ENCODE measurements at regions not wholly inside any gene's neighbourhood (a gene's known extent, or its start where the extent isn't known, plus 50 kb on each side); places are given as distances from the start of the nearest gene placed in this dataset.

DNA sequence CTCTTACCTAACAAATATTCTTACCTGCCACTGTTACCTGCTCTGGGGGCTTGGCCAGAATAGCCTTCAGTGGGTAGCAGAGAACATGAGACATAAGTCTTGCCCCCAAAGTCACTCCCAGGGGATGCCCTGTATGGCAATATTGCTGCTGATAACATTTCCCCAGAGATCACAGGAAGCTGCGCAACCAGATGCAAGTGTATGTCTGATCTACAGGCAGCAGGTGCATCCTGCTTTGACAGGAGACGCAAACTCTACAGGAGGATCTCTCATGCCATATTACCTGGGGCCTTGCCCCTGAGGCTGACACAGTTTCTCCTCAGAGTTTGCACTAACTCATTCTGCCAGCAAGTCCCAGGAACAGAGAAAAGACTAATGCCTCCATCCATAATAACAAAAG is 174.4 kb upstream of the LPP start:
- peak; percentile 95 for DNase-seq (ENCODE audit: low read depth, low spot score)
- H3K4me3 ChIP-seq (ENCODE audit: low read length) = no peak overlapping the region; the same call in 1 of the 2 replicates

DNA sequence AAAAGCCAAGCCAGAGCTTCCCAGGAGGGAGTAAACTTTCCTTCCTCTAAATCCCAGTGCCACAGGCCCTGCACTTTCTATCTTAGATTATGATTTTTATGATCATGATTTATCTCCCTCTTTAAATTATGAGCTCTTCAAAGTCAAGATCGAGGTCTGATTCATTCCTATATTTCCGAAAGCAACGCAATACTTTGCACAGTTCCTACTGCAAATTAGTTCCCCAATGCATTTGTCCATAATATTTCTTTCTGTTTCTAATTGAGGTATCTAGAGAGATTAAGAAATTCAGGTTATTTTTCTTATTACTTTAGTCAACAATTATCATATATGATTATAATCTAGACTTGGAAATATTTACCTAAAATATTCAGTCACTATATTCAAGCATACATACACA is 173.1 kb upstream of the LPP start:
- DNase-seq (ENCODE audit: low read depth, low spot score) = no peak
- no peak overlapping the region for H3K4me3 ChIP-seq (ENCODE audit: low read length)

DNA sequence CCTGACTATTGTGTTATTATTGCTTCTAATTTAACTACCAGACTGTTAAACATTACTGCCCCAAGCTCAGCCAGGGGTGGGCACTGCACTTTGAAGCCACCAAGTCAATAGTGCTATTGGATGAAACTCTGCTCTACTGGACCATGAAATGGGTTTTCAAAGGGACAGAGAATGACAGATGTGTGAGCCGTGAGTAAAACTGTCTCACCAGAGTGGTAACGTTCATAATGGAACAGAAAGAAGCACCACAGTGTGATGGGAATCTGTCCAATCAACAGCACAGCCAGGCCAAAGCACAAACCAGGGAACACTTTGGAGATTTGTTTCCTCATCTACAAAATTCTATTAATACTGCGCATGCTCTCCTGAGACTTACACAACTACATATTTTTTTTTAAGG is 171.8 kb upstream of the LPP start:
- no peak overlapping the region for H3K4me3 ChIP-seq (ENCODE audit: low read length)
- DNase-seq (ENCODE audit: low read depth, low spot score) = no peak

DNA sequence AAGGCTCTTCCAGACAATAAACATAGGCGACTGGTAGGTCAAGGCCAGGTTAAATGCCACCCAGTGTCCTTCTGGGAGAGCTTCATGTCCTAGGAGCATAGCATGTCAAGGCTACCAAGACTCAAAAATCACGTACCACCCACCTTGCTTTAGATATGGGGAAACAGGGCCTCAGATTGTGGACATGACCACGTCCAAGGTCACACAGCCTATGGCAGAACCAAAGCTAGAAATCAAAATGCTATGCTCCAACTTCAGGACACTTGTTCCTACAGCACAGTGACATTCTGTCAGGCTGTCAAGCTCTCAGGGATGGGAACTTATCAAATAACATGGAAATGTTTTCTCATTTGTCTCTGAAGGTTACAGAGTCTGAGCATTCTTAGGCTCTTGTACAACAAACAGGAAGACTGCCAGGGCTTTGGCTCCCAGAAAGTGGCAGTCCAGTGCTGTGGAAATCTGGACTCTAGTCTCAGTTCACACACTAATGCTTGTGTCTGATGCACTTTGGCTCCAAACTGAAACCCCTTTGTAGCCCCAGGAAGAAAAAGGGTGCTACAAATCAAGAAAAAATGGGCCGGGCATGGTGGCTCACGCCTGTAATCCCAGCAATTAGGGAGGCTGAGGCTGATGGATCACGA is 170.4 kb upstream of the LPP start:
- H3K4me3 ChIP-seq (ENCODE audit: low read length) = no peak overlapping the region
- no peak for DNase-seq (ENCODE audit: low read depth, low spot score)

DNA sequence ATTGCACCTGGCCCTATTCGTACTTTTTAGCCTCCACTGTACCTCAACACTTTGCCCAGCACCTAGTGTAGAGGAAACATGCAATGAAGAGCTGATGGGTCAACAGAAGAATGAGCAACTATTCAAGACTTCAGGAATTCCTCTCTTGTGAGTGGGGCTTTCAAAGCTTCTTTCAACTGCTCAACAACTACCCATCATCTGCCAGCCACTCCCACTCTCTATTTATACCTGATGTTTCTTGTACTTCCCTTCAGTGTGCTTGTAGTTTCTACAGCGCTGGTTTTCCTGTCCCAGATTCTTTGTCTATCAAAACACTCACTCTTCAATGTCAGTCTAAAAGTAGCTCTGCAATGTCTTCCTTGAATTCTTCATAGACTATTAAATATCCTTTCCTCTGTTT is 168.3 kb upstream of the LPP start:
- H3K4me3 ChIP-seq (ENCODE audit: low read length) = no peak overlapping the region
- no peak for DNase-seq (ENCODE audit: low read depth, low spot score)

DNA sequence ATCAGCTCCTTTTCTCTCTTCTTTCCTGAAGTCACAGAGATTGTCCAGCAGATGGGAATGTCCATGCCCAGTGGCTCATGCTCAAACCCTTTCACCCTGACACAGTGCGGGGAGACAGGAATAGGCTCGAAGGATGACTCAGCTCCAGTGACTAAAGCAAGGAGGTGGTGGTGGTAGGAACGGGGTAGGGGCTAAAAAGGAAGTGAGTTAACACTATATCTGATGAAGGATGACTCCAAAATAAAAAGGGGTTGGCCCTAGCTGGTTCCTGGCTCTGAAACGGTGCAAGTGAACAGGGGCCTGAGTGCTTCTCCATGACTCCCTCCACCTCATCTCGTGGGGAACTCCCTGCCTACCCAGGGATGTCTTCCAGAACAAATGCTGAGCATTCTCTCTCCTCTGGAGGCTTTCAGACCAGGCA is 167.4 kb upstream of the LPP start:
- no peak for DNase-seq (ENCODE audit: low read depth, low spot score)
- H3K4me3 ChIP-seq (ENCODE audit: low read length) = no peak overlapping the region

DNA sequence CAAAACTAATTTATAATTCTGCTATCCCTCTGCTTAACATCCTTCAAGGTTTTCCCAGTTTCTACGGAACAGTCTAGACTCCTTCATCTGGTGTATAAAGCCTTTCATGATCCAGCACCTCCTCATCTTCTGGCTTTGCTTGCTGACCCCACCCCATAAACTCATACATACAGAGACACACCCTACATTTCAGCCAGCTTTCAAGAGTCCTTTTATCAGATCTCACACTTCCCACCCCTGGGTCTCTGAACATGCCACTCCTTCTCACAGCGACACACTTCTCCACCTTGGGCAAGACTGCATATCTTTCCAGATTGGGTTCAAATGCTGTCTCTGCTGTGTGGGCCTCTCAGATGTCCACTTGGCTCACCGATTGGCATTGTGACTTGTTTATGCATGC is 166.8 kb upstream of the LPP start:
- DNase-seq (ENCODE audit: low read depth, low spot score) = no peak
- H3K4me3 ChIP-seq (ENCODE audit: low read length) = no peak overlapping the region

DNA sequence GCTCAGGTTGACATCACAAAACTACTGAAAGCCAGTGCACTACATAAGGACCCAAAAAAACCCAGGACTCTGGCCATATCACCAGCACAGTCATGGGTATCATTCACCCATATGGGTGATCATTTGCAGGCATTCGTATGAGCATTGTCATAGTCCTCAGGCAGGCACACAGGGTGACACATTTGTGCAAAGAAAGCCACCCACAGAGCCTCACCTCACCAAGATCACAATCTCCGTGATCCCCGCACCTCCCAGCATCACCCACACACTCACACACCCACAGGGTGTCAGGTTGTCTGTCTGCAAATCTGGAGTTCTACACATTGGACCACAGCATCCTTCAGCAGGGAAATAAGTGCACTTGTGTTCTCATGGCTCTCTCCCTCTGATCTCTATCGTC is 166.0 kb upstream of the LPP start:
- no peak for DNase-seq (ENCODE audit: low read depth, low spot score)
- H3K4me3 ChIP-seq (ENCODE audit: low read length) = no peak overlapping the region

DNA sequence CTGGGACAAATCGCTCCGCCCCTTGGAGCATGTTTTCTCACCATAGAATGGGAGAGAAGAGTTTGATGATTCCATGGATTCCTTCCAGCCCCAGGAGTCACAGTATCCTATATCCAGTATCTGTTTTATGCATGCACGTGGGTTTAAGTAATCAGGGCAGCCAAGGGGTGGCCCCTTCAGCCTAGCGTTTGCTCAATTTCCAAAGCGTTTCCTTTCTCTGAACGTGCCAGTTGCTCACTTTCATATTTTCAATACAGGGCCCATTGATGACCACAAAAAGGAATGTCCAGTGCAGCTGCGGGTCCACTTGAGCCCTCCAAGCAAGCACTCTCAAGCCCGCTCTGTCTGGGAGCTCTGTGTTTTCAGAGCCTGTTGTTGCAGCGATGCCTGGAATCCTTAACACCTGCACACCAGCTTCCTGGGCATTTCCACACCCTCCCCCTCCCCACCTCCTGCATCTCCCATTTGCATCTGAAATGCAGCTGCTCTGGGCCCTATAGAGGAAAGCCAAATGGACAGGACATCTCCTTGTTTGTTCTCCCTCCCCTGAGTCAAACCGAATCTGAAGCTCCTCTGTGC is 164.3 kb upstream of the LPP start:
- no peak overlapping the region for H3K4me3 ChIP-seq (ENCODE audit: low read length)
- no peak for DNase-seq (ENCODE audit: low read depth, low spot score)

DNA sequence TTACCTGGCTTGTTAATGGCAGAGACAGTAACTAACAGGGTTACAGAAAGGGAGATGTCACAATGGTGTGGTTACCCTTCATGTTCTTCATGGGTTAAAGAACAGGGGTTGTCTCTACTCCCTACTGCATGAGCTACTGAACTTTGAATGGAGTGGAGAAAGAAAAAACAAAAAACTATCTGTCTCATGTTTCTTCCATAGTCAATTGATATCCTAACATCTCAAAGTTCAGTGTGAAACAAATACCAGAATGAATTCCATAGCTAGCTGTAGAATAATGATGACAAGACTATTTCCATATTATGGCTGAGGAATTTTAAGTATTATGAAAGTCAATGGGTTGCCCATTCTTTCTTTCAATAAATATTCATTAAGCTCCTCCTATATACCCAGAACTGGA is 161.3 kb upstream of the LPP start:
- no peak for DNase-seq (ENCODE audit: low read depth, low spot score)
- H3K4me3 ChIP-seq (ENCODE audit: low read length) = no peak overlapping the region

DNA sequence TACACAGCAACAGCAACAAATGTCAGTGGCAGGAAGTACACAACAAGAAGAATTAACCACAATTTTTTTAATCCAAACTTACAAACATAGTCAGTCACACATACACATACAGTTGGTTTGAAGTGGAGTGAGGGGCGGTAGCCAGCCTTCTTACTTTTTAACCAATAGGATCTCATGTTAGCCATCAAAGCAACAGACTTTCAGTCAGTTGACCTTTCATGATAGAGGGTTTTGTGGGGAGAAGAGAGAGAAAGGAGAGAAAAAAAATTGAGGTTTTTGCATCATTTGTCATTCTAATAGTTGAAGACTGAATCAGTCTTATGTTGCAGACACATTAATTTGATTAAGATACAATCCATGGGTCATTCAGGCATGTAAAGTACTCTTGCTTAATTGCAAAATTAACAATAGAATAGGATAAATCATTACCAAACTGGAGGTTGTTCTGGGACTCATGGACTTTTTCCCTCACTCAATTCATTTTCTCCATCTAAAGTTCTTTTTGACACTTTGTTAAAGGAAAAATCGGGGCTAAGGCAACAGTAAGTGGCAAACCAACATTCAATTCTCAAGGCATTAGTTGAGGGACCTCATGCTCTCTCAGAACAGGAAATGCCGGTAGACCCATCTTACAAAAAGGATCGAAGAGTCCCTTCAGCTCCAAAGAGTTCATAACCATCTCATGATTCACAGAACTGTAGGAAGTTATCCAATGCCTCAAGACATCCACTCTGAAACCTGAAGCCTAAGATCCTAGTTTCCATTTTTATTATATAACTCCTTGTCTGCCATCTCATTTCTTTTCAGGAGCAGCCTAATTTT is 159.5 kb upstream of the LPP start:
- no peak overlapping the region for H3K4me3 ChIP-seq (ENCODE audit: low read length)
- DNase-seq (ENCODE audit: low read depth, low spot score) = peak; percentile 95

DNA sequence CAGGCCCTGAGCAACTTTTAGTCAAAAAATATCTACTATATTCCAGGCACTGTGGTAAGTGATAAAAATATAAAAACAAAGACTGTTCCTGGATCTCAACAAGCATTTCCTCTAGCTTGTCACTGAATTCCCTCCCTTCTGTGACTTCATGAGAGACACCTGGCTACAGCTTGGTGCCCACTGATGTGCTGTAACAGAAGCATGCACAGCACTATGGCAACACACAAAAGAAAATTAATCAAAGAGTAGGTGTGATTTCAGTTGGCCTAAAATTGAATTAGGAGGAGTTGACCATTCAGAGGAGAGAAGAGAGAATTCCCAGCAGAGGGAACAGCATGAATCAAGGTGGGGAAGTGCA is 158.9 kb upstream of the LPP start:
- H3K4me3 ChIP-seq (ENCODE audit: low read length) = no peak overlapping the region
- DNase-seq (ENCODE audit: low read depth, low spot score) = no peak

DNA sequence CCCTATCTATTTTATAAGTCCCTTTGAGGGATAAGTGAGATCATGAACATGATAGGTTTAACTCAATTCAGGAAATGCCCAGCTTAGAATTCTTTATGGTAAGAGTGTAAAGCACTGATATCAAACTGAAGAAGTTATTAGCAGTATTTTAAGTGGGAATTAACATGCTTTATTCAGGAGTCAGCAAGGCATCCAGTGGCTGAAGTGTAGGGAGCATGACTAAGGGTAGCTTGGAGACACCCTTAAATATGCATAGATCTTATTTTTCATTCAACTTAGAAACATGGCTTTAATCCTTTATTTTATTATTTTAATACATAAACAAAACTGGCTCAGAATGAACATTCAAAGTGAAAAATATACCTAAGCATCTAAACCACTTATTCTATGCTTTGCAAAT is 158.3 kb upstream of the LPP start:
- H3K4me3 ChIP-seq (ENCODE audit: low read length) = no peak overlapping the region
- no peak for DNase-seq (ENCODE audit: low read depth, low spot score)

DNA sequence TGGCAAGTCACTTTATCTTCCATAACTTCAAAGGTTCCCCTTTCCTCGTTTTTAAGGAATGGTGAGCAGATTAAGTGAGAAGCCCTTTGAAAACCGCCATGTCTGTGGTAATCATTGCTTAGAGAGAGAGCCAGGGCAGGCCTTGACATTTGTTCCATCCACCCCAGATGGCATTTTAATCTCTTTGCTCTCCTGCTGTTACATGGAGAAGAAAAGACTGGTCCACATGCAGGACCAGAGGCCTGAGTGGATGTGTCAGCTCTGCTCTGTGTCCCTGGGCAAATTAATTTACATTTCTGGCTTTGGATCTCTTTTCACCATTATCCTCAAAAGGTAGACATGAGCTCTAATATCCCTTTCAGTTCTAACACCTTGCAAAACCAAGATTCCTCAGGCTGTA is 157.3 kb upstream of the LPP start:
- H3K4me3 ChIP-seq (ENCODE audit: low read length) = no peak overlapping the region
- DNase-seq (ENCODE audit: low read depth, low spot score) = no peak

DNA sequence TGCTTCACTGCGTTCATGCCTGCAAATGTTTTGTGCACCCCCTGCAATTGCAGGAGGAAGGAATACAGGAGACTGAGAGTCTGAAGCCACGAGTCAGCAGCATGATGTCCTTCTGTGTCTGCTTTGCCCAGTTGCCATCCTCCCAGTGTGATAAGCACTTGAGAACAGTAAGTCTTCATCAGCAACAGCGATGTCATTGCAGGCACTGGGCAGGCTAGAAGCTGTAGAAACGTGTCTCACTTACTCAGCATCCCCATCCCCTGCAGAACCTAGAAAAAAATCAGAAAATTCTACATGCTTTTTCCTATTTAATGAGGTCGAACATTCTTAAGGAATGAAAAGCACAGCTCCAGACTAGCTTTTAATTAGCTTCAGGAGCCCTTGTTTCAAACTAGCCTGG is 156.5 kb upstream of the LPP start:
- H3K4me3 ChIP-seq (ENCODE audit: low read length) = no peak overlapping the region
- DNase-seq (ENCODE audit: low read depth, low spot score) = no peak

DNA sequence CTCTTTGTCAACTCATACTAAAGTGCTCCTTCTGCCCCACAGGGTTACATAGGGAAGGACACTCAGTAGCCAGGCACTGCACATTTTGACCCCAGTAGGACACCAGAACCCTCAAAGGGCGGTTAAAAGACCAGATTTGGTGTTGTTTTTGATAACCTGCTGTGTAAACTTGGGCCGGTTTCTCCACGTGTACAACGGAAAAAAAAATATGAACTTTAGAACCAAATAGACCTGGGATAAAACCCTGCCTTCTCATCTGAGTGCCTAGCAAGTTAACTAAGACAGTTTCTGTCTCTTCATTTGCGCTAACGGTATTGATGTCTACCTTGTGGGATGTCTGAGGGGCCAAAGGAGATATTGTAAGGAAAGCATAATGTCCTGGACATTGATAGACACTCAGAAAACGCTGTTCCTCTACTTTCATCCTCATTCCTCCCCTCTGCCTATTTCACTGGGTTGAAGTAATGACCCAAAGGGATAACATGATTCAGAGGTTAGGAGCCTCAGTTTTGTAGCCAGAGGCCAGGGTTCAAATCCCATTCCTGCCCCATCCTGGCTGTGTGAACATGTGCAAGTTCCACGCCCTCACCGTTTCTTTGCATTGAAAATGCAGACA is 155.9 kb upstream of the LPP start:
- no peak for DNase-seq (ENCODE audit: low read depth, low spot score)
- H3K4me3 ChIP-seq (ENCODE audit: low read length) = no peak overlapping the region

DNA sequence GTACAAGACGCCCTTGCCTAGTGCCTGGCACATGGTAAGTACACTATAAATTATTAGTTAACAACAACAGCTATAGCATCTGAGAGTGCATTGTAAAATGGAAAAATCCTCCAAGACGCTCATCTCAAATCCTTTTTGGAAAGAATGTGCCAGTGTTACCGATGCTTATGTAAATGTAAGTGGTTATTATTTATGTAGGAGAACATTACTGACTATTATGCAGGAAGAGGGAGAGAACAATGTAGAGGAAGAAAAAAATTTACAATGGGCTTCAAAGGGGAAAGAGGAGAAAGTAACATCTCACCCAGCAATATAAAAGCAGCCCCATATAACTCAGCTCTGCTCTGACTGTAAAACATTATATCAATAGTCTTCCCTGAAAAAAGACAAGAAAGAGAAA is 155.3 kb upstream of the LPP start:
- no peak overlapping the region for H3K4me3 ChIP-seq (ENCODE audit: low read length)
- DNase-seq (ENCODE audit: low read depth, low spot score) = no peak

DNA sequence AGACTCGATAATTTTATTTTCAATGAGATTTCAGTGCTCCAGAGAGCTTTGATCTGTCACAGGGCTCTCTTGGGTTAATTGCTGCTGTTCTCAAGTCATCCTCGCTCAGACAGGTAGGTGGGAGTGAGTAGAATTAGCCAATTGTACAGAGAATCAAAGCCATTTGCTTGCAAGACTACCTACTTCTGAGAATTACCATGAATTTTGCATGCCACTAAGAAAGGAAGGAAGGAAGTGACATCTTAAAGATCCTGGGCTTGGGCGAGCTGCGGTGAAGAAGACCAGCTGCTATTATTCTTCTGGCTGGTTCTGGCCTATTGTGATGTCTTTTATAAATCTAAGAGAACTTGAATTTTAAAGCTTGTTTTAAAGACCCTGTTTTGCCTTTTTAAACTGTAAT is 154.1 kb upstream of the LPP start:
- peak; percentile 64 for DNase-seq (ENCODE audit: low read depth, low spot score)
- no peak overlapping the region; the same call in 1 of the 2 replicates for H3K4me3 ChIP-seq (ENCODE audit: low read length)

DNA sequence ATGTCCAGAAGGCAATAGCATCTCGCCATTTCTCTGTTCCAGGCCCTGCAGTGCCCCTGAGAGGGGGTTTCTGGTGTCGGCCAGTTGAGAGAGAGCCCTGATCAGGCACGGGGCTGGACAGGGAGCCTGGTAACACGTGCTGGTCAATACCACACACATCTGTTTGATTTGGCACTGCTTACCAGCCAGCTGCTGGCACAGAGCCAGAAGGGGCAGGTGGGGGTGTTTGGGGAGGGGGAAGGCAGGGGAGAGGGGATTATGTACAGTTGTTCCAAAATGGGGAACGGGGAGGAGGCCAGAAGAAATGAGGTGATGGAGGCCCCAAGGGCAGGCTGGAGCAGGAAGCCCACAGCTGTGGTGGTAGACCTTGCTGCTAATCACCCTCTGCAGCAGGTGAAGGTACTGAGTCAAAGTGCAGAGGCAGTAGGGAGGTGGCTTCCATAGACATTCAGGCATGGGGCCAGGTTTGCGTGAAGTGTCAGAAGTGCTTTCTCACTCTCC is 153.5 kb upstream of the LPP start:
- no peak for DNase-seq (ENCODE audit: low read depth, low spot score)
- H3K4me3 ChIP-seq (ENCODE audit: low read length) = no peak overlapping the region

DNA sequence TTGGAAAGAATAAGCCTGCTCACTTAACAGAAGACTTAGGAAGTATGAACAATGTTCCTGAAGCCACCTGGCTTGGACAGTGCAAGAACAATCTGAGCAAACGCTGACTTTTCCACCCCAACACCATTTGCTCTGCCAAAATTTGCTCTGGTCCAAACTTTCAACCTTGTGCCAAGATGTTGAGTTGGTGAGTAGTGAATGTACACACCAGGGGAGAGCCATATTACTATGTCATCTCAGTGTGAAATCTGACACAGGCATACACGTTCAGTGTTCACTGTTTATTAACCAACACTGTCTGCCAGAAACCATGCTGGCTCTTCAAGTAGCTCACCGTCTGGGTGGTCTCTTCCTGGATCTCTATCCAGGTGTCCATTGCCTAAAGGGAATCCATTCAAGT is 152.9 kb upstream of the LPP start:
- no peak overlapping the region for H3K4me3 ChIP-seq (ENCODE audit: low read length)
- no peak for DNase-seq (ENCODE audit: low read depth, low spot score)
